ENCODE measurements at regions not wholly inside any gene's neighbourhood (a gene's known extent, or its start where the extent isn't known, plus 50 kb on each side); places are given as distances from the start of the nearest gene placed in this dataset.
"Not testable (repeated sequence)": the region's sequence is repeated elsewhere in the genome, so short reads cannot be mapped to it uniquely, and the experiment has no call there.

- DNase-seq (ENCODE audit: low read depth), result no peak
Measured at GRCh38 chr11:80284946-80285785, 844.3 kb upstream of the TENM4 start.

GRCh38 chr11:80282643-80283042 is 841.8 kb upstream of the TENM4 start:
- no peak for DNase-seq (ENCODE audit: low read depth)

- no peak for DNase-seq (ENCODE audit: low read depth)
Measured at GRCh38 chr11:80281194-80281593, 840.4 kb upstream of the TENM4 start.

- no peak for DNase-seq (ENCODE audit: low read depth)
Measured at GRCh38 chr11:80280737-80281136, 839.9 kb upstream of the TENM4 start.

GRCh38 chr11:80261776-80262175 is 820.9 kb upstream of the TENM4 start:
- no peak for DNase-seq (ENCODE audit: low read depth)

GRCh38 chr11:80257319-80258015 is 816.6 kb upstream of the TENM4 start:
- DNase-seq (ENCODE audit: low read depth), result not testable (repeated sequence)

GRCh38 chr11:80255021-80255420 is 814.2 kb upstream of the TENM4 start:
- DNase-seq (ENCODE audit: low read depth), result no peak

GRCh38 chr11:80241766-80242165 is 800.9 kb upstream of the TENM4 start:
- peak; percentile 1 for DNase-seq (ENCODE audit: low read depth)

GRCh38 chr11:80240245-80240644 is 799.4 kb upstream of the TENM4 start:
- no peak for DNase-seq (ENCODE audit: low read depth)

- DNase-seq (ENCODE audit: low read depth), result no peak
Measured at GRCh38 chr11:80239217-80239616, 798.4 kb upstream of the TENM4 start.

- no peak for DNase-seq (ENCODE audit: low read depth)
Measured at GRCh38 chr11:80227915-80228314, 787.1 kb upstream of the TENM4 start.

GRCh38 chr11:80214413-80214812 is 773.6 kb upstream of the TENM4 start:
- DNase-seq (ENCODE audit: low read depth), result no peak

GRCh38 chr11:80211673-80212072 is 770.8 kb upstream of the TENM4 start:
- DNase-seq (ENCODE audit: low read depth), result no peak

GRCh38 chr11:80204021-80204420 is 763.2 kb upstream of the TENM4 start:
- DNase-seq (ENCODE audit: low read depth), result no peak

GRCh38 chr11:80196932-80197554 is 756.2 kb upstream of the TENM4 start:
- DNase-seq (ENCODE audit: low read depth), result no peak

GRCh38 chr11:80196041-80196440 is 755.2 kb upstream of the TENM4 start:
- DNase-seq (ENCODE audit: low read depth), result no peak

GRCh38 chr11:80194625-80195024 is 753.8 kb upstream of the TENM4 start:
- DNase-seq (ENCODE audit: low read depth), result no peak

- DNase-seq (ENCODE audit: low read depth), result no peak
Measured at GRCh38 chr11:80194016-80194415, 753.2 kb upstream of the TENM4 start.

- DNase-seq (ENCODE audit: low read depth), result no peak
Measured at GRCh38 chr11:80188076-80188627, 747.3 kb upstream of the TENM4 start.

GRCh38 chr11:80186692-80187091 is 745.9 kb upstream of the TENM4 start:
- DNase-seq (ENCODE audit: low read depth), result no peak

- DNase-seq (ENCODE audit: low read depth), result no peak
Measured at GRCh38 chr11:80182901-80183300, 742.1 kb upstream of the TENM4 start.
